HG03095 (cell line): ENCODE measurements at regions not wholly inside any gene's neighbourhood (a gene's known extent, or its start where the extent isn't known, plus 50 kb on each side); places are given as distances from the start of the nearest gene placed in this dataset.
"Not testable (repeated sequence)": the region's sequence is repeated elsewhere in the genome, so short reads cannot be mapped to it uniquely, and the experiment has no call there.

Experiments used
- ATAC-seq: cut with Tn5 transposase; IDR thresholded peaks from one replicate; pipeline ENCODE4 v1.9.1; 2021; ENCODE audit warnings: moderate library complexity; ENCODE audit not compliant: unreplicated experiment

DNA sequence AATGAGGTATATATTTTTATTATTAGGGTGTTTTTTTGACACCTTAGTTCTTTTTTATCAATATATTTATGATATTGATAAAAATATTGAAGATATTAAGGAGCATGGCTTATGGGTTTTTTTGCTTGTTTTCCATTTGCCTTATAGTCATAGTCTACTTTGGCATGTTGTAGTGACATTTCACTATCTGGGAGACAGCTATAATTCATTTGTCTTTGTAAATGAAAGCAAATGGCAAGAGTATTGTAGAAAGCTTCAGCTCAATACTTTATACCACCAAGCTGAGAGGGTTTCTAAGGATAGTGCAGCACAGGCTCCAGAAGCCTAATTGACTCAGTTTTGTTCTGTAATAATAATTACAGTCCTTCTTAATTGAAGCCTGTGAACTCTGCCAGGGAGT lies 1182.3 kb downstream of the EFNA5 start:
- ATAC-seq = no peak

DNA sequence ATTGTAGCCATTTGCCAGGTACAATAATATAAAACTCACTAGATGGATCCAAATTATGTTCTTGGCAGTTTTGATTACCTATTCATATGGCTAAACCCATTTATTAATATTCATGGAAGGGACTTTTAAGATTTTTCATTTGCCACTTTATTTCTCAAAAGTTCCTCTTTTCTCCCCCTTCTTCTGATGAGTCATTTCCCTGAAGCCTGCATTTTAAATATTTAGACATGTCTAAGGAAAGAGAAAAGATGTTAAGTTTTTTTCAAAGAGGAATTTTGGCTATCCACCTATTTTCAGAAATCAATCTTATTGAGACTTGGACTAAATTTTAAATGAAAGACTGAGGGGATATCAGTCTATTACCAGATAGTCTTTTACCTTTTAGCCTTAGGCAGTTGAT lies 1189.4 kb downstream of the EFNA5 start:
- no peak for ATAC-seq

DNA sequence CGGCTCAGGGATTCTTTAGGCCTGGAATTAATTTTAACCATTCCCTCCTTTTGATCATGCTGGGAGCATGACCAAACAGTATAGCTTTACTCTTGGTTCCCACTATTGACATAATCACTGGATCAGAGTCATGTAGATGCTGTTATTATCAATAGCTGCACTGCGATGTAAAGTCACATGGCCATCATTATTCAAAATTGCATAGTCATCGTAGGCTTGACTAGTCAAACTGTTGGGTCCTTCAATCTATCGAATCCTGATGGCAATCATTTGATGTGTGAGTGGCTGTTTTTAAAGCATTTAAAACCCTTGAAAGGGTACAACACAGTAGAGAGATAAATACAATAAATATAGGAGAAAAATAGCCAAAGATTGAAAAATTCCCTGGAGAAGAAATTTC lies 1194.1 kb downstream of the EFNA5 start:
- ATAC-seq = no peak

- no peak for ATAC-seq
These were observed 1196.7 kb downstream of the EFNA5 start for GRCh38 chr5:106474066-106474465.

DNA sequence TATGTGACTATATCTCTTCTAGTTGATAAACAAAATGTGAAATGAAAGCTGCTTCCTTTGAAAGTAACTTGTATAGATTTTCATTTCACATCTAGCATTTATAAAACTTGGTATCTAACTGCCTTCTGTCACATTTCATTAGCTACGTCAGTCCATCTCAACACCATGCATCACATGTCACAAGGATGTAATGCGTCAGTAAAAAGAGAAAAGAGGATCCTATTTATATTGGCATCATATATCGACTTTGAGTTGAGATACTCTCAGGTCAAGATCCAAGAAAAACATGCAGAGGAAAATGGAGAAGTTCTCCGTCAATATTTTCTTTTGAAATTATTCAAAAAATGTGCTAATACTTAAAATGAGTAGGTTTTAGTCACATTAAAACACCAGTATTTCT lies 1211.2 kb downstream of the EFNA5 start:
- ATAC-seq = no peak

GRCh38 chr5:106454651-106455415 lies 1215.9 kb downstream of the EFNA5 start:
- no peak for ATAC-seq

DNA sequence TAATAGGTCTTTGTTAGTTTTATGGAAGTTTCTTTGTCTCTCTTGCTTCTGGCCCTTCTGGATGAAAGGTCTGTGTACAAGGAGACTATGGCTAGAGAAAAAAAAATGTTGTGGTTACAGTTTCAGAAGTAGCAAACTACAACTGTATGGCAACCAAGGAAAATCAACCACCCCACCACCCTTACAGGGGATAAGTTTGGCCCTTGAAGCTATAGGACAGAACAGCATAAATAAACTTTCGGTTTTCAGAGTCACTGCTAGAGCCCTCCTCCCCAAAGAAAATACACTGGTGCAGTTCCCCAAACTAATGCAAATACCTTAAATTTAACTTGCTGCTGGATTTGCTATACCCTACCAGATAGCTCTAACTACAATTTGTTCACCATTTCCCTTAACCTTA lies 1216.7 kb downstream of the EFNA5 start:
- no peak for ATAC-seq

- ATAC-seq = no peak
These were observed 1218.7 kb downstream of the EFNA5 start for GRCh38 chr5:106451998-106452397.

DNA sequence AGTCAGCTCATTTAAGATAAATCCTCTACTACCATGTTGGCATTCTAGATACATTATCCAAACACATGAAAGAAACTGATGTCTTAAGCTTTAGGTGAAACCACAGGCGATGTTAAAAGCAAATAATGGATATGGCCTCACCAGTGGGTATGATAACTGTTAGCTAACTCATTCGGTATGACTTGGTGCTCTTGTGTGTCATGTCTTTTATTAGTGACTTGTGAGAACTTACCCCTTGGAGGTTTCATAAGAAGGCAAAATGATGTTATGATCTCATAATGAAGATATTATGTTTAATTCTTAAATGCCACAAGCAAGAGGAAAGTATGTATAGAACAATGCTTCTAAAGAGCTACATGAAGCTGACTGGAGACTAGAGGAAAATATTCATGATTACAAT lies 1227.0 kb downstream of the EFNA5 start:
- no peak for ATAC-seq

- ATAC-seq = no peak
These were observed 1235.6 kb downstream of the EFNA5 start for GRCh38 chr5:106435185-106435584.

GRCh38 chr5:106430733-106431132 lies 1240.0 kb downstream of the EFNA5 start:
- not testable (repeated sequence) for ATAC-seq

DNA sequence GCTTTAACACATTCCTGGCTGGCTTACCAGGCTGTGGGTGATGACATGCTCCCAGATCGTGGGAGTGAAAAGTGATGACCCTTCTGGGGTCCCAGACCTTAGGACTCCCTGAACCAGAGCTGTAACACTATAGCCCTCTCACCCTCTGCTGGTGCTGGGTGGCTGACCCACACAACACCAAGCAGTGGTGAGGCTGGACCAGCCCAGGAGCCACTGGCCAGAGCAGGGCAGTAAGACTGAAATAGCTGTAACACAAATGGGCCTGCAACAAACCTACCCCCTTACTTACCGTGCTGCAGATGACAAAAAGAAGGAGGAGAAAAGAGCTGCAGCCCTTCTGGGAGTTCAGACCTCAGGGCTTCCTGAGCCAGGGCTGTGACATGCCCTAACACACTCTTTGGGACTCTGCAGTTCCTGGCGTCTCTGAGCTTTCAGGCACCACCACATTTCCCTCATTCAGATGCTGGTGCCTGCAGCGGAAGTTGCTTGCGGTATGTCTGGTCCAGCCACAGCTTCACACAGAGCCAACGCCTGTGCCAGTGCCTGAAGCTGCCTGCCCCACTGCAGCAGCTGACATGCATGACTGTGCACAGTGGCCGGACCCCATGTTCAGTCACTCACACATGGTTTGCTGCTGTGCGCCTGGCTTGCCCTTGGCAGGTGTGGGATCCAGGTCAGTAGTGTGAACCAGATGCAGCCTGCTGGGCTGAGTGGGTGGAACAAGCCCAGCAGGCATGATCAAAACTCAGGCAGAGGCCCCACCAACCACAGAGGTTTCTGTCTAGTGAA lies 1247.4 kb downstream of the EFNA5 start:
- ATAC-seq = no peak

DNA sequence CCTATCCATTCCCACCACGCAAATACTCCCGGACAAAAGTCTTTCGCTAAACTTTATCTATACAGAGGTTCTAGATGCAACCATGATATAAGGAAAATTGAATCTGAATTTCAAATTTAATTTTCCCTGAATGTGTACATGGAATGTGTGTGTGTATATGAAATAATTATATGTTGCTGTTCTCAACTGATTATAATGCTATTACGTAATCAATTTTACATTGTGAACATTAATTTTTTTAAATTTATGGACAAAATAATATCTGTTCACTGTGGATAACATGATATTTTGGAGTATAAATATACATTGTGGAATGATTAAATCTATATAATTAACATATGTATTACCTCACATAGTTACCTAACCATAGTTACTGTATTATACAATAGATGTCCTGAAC lies 1250.6 kb downstream of the EFNA5 start:
- ATAC-seq = no peak

GRCh38 chr5:106418196-106418595 lies 1252.5 kb downstream of the EFNA5 start:
- no peak for ATAC-seq

DNA sequence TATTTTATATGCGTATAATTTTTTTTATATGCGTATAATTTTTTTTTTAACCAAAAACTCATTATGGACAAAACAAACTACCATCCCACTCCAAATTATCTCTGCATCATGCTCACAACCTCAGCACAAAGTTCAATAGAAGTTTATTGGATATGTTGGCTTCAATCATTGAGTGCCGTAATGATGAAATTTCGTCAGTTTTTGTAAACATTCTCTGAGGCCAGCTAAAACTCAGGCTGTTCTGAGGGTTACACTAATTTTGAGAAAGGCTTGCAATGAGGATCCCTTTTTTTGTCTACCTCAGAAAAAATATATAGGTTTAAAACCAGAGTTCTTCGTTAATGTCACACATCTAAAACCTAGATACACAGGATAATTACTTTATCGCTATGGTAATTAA lies 1253.2 kb downstream of the EFNA5 start:
- ATAC-seq = no peak

- no peak for ATAC-seq
These were observed 1253.6 kb downstream of the EFNA5 start for GRCh38 chr5:106417163-106417562.

DNA sequence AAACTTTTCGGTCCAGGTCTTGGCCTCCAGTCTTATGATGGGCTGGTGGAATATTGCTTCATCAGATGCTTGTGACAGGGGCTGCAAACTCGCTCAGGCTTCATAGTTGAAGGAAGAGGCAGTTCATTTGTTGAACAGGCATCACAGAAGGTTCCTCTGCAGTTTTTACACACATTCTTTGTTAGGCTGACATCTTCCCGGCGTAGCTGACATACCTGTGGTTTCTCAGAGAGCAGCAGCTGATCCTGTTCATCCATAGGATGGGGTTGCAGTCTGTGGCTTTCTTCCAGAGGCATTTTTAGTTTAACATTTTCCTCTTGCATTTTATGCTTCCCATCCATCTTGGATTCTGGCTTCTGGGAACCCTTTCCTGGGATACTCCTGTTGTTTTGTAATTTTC lies 1255.2 kb downstream of the EFNA5 start:
- ATAC-seq = no peak

DNA sequence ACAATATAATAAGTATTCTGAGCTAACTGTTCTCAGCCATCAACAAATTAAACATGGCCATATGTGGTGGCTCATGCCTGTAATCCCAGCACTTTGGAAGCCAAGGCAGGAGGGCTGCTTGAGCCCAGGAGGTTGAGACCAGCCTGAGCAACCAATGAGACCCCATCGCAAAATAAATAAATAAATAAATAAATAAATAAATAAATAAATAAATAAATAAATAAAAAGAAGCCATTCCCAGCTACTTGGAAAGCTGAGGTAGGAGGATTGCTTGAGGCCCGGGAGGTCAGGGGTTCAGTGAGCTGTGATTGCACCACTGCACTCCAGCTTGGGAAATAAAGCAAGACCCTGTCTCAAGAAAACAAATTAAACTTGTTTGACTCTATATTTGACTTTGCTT lies 1256.4 kb downstream of the EFNA5 start:
- ATAC-seq = no peak

- no peak for ATAC-seq
These were observed 1258.1 kb downstream of the EFNA5 start for GRCh38 chr5:106412606-106413005.

DNA sequence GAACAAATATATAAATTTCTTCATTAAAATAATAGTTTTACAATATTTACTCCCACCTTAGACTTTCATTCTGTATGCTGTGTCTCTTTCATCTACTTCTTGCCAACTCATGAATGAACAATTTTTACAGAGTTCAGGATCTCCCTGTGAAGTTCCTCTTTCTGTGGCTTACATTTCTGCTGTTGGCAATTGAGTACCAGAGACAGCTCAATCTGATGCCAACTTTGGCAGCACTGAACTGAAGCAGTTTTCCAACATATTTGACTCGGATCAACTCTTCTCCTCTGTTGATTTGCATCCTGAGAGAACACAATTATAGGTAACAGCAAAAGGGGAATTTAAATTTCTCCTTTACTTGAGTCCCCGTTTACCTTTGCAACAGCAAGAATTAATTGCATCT lies 1262.2 kb downstream of the EFNA5 start:
- no peak for ATAC-seq

DNA sequence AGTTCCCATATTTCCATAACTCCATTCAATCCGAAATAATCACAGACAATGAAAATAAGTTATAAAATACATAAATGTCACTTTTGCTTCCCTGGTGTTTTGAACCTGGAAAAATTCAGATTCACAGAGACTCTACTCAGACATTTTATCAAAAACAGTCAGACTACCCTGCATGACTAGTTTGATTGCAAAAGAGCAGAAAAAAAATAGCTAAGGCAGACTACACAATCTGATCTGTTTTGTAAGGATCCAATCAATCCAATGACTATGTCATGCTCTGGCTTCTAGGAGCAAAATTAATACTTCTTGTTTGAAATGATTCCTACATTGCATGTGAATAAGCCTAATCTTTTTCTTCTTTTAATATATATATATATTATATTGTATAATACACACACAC lies 1262.6 kb downstream of the EFNA5 start:
- no peak for ATAC-seq

GRCh38 chr5:106401561-106401960 lies 1269.2 kb downstream of the EFNA5 start:
- ATAC-seq = no peak
